CD4-positive, alpha-beta T cell treated with Interleukin-10 for 1 hour (primary cell): ENCODE measurements at regions not wholly inside any gene's neighbourhood (a gene's known extent, or its start where the extent isn't known, plus 50 kb on each side); places are given as distances from the start of the nearest gene placed in this dataset.
"Not testable (repeated sequence)": the region's sequence is repeated elsewhere in the genome, so short reads cannot be mapped to it uniquely, and the experiment has no call there.

Experiments used
- DNase-seq: peaks from one replicate; pipeline ENCODE4 v3.0.0-alpha.2; 2020

DNA sequence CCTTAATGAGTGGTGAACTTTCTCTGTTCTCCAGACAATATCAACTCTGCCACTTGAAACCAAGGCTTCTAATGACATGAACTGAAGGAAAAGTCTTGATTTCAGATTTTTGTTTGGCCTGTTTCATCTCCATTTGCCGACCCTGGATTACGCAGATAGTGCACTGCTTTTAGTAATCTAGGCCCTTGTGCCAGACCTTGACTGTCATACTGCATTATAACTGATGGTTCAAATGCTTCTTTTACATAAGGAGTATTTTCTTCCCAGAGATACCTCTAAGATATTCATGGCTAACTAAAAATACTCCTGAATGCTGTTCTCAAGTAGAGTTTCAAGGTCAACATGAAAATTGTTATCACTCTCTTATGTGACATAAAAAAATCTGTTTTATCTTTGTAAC lies 238.7 kb upstream of the SEMA6A start:
- no peak for DNase-seq

DNA sequence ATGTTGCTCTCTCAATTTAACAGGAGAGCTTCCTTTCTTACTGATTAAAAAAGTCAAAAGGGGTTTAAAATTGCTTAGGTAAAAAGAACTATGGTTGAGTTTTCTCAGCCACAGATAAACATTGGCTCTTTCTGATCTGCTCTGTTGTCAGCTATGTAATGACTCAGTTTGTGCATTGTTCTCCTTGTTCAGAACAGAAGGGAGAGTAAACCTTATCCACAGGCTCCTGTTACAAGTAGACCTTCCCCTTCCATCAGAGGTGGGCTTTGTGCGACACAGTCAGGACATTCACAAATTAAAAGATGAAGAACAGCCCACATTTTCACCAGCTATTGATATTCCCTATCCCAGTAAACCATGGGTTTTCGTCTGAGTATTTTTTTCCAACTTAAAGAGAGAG lies 236.3 kb upstream of the SEMA6A start:
- no peak for DNase-seq

DNA sequence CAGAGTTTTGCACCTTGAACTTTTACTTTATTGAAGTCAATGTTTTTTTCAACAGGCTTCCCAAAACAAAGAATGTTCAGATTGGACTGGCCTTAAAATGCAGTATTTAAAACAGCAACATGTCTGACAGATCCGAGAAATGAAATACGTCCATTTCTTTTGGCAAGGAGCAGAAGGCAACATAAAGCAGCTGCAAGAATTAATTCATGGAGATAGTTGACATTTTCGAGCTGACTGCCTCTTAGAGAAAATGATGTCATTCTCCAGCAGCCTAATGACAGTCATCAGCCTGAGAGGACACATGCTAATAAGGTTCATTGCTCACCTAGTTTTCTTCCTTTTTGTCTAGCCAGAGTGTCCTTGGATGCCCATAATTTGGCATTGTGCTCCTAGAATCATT lies 232.2 kb upstream of the SEMA6A start:
- DNase-seq, result no peak

DNA sequence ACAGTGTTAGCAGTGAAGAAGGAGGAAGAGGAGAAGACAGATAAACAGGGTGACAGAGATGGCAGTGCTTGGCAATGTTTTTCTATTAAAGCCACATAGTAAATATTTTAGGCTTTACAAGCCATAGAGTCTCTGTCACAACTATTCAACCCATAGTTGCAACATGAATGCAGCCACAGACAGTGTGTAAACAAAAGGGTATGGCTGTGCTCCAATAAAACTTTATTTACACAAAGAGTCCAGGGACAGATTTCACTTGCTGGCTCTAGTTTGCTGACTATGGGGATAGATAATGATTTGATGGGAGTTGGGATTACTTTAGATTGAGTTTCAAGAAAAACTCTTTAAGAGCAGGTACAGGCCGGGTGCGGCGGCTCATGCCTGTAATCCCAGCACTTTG lies 224.8 kb upstream of the SEMA6A start:
- DNase-seq, result no peak

- DNase-seq, result no peak
Observed at GRCh38 chr5:116795189-116795588, 220.6 kb upstream of the SEMA6A start.

DNA sequence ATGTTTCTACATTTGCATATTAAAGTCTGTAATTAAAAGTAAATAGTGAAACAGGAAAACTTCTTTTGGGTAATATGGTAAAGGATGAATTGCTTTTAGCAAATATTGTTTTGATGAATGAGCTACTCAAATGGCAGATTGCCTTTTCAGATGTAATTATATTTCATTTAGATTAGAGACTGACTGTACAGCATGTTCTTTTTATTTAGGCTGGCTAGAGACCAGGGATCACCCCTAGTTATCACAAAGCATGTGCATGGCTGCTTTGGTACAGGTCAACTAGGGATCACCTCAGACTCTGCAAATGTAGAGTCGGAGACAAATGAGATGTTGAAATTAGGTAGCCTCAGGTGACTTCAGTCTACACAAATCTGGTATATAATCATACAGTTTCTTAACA lies 214.9 kb upstream of the SEMA6A start:
- DNase-seq, result no peak

- DNase-seq, result no peak
Observed at GRCh38 chr5:116788851-116789403, 214.3 kb upstream of the SEMA6A start.

DNA sequence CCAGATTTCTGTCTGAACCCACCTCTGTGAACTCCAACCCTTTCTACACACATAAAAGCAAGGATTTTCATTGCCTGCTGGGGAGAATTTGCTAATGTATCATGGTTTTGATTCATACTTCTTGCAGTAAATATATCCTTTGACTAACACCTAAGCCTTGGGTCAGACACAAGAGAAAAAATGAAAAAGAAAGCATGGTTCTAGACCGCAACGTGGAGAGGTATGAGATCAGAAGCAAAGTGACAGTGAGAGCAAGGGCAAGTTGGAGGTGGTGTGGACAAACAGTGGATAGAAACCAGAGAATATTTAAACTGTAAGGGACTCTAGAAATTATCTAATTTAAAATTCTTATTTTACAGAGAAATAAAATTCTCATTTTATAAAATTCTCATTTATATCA lies 212.9 kb upstream of the SEMA6A start:
- DNase-seq, result no peak

DNA sequence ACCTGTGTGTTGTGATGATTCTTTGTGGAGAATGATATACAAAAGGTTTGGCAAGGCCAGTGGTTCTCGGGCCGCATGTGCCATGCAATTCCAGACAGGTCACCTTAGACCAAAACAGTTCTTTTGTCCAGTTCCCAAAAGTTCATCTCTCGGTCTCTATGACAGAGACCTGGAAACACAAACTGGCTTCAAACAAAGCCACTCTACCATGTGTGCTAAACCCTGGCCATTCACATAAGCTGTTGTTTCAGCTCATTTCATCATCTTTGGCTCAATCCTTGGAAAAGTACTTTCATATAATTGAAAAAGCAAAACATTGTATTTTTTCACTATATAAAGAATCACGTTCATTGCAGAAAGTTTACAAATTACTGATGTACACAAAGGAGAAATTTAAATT lies 210.5 kb upstream of the SEMA6A start:
- no peak for DNase-seq

GRCh38 chr5:116779846-116780245 lies 205.2 kb upstream of the SEMA6A start:
- DNase-seq, result no peak

GRCh38 chr5:116778651-116779280 lies 204.1 kb upstream of the SEMA6A start:
- DNase-seq, result no peak

DNA sequence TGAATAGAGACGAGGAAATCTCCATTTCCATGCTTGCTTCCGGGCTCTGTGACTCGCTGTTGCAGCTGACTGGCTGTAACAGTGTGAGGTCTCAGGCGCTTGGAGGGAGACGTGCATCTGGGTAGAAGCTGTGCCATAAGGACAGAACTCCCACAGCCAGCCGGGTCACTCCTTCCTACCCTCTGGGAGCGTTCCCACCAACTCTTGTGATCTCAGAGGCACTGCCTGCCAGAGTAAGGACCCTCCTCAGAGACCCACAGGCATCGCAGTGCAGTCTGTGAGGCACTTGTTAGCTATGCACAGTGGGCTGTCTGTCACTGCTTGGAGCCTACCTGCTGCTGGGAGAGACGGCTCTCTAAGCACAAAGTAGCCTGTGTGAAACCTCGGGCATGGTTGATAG lies 203.4 kb upstream of the SEMA6A start:
- DNase-seq, result no peak

GRCh38 chr5:116773926-116774325 lies 199.3 kb upstream of the SEMA6A start:
- no peak for DNase-seq

DNA sequence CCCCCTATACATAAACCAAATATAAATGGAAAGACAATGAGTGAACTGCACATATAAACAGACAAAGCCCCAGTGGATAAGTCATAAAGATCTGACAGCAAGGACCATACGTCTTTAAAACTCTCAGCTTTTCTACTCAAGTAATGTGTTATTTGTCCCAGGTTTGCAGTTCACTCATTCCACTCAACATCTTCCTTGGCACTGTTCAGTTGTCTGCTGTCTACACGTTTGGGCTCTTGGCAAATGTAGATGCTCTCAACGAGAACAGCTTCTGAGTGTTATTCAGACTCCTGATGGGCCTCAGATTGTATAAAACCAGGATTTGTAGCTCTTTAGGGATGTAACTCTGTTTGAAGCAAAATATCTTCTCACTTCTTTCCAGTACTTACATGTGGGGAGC lies 198.2 kb upstream of the SEMA6A start:
- DNase-seq, result no peak

- DNase-seq, result no peak
Observed at GRCh38 chr5:116772152-116772501, 197.5 kb upstream of the SEMA6A start.

GRCh38 chr5:116771466-116772151 lies 197.0 kb upstream of the SEMA6A start:
- DNase-seq, result no peak

DNA sequence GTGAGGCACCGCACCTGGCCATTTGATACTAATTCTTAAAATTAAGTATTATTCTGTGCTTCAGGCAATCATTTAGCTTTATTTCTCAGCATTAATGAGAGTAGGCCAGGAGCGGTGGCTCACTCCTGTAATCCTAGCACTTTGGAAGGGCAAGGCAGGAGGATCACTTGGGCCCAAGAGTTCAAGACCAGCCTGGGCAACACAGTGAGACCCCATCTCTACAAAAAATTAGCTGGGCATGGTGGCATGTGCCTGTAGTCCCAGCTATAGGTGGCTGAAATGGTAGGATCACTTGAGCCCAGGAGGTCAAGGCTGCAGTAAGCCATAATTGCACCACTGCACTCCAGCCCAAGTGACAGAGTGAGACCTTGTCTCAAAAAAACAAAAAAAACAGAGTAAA lies 195.3 kb upstream of the SEMA6A start:
- DNase-seq, result not testable (repeated sequence)

DNA sequence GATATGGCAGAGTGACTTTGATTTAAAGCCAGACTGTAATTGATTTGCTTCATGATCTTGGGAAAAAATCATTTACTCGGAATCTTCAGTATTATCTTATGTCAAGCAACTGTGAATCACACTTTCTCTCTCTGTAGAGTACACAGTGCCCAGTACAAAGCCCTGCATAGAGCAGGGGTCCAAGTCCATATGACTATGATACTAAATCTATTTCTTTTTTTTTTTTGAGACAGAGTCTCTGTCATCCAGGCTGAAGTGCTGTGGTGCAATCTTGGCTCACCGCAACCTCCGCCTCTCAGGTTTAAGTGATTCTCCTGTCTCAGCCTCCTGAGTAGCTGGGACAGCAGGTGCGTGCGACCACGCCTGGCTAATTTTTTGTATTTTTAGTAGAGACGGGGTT lies 194.8 kb upstream of the SEMA6A start:
- DNase-seq, result no peak

DNA sequence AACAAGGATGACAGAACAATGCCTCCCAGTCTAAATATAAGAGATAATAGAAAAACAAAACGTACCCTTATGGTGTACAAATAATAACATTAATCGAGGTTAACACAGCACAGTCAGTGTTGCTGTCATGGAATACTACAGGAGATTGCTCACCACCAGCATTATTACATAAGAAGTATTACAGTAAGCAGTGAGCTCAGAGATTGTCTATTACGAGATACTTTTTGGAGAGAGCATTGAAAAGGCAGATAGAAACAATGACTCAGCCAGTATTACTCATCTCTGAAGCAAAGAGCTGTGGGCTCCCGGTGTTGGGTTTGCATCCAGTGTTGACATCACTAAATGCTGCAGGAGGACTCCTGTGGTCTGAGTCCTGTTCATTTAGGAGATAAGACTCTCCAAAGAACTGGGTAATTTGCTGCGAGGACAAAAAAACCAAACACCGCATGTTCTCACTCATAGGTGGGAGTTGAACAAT lies 191.9 kb upstream of the SEMA6A start:
- DNase-seq, result no peak

DNA sequence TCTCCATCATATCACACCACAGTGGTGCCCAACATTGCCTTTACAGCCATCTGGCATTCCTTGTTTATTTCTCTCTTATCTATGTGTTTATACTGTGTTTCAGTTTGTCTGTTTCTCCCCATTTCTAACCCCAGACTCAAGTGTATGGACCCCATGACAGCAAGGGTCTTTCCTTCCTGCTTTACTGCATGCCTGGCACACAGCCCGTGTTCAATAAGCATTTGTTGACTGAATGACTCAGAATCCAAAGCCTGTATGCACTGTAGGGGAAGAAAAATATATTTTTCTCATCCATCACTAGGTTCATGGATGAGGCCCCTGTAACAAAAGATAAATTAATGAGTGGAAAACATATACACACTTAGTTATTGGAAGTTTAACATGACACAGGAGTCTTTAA lies 190.8 kb upstream of the SEMA6A start:
- no peak for DNase-seq

DNA sequence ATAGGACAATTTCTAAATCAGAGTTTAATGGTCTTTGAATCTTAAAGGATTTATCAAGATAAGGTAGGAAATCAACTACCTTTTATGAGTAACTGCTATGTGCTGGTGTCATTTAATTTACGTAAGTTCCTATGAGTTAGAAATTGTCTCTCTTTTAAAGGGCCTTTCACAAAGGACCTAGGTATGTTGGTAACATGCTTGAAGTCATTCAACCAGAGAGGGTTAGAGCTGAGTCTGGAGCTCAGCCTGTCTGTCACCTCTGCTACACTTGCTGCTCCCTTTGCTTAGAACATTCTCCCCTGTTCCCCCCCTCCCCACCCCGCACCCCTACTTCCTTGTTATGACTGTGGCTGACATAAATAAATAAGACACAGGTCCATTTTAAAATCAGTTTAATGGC lies 190.3 kb upstream of the SEMA6A start:
- DNase-seq, result no peak

DNA sequence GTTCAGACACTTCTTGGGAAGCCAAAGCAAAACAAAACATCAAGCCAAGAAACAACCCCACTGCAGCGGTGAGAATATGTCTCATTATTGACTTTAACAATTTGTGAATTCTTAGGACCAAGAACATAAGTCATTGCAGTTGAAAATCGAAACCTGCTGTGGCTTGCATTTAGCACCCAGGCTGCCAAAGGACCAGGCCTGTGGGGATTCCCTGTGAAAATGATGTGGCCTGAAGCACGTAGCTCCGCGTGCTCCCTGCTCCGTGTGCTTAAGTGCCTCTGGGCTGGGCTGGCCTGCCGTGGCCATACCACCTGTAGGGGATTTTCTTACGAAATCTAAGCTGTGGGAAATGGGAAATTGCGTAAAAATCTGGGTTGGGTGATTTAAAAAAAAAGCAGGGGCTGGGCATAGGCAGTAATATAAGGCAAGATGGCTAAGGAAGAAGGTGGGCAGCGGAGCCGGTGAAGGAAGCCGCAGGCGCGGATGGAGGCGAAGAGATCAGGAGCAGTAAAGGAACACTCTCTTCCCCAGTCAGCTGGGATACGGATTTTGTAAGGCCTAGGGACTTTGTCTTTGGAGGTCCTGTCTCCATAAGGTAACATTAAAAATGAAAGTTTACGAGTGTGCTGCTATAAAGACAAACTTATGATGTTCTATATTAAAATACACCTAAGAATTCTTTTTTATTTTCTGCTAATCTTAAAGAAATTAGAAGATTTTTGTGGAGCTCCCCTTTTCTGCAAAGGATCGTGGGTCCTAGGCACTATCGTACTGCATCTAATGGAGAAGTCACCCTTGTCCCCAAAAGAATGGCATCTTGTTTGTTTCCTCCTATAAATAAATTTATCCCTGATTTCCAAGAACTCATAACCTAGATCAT lies 189.6 kb upstream of the SEMA6A start:
- no peak for DNase-seq

DNA sequence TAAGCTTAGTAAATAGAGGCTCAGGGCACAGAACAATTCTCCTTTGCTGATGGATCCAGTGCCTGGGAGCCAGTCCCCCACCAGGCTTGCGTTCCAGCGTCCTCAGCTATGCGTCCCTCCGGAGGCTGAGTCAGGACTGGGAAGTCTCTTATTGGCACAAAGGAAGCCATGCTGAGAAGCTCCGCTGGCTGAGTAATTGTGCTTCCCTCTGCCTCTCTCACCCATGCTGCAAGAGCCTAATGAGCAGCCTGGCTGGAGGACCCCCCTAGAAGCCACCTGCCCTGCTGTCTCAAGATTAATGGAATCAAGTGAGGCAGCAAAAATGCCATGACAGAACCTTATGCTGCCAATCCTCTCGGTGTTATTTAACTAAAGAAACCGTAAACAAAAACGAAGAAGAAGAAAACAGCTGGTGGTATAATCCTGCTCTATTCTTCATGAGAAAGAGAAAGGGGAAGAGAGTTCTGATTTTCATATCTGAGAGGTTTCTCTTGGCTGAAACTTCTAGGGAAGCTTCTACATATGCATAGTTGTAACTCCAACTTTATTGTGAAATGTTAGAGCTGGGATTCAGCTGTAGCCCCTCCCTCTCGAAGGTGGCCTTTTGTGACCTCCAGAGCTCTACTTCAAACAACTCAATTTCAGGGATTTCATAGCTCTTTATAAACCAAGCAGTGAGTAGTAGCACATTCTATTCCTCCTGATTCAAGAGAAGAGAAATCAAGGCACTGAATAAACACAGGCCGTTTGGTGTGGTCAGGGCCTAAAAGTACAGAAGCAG lies 185.4 kb upstream of the SEMA6A start:
- DNase-seq, result no peak
